H1 (cell line): ENCODE measurements at regions not wholly inside any gene's neighbourhood (a gene's known extent, or its start where the extent isn't known, plus 50 kb on each side); places are given as distances from the start of the nearest gene placed in this dataset.

Source experiments
- CREB1 ChIP-seq: IDR thresholded peaks from 2 replicates; pipeline ENCODE4 v1.6.1; 2012; ENCODE audit warnings: inconsistent platforms
- GABPA ChIP-seq: IDR thresholded peaks from 2 replicates; pipeline ENCODE4 v1.6.1; 2011; ENCODE audit warnings: mild to moderate bottlenecking, low read length, moderate library complexity, borderline replicate concordance; ENCODE audit not compliant: insufficient read depth
- KDM4A ChIP-seq: IDR thresholded peaks from one replicate; pipeline ENCODE4 v1.7.1; 2012; ENCODE audit warnings: low read depth, mild to moderate bottlenecking, moderate library complexity, low read length, inconsistent platforms; ENCODE audit not compliant: severe bottlenecking
- RFX5 ChIP-seq: IDR thresholded peaks from 2 replicates; pipeline ENCODE4 v1.6.1; 2011; ENCODE audit warnings: low read depth, low read length, improper control_type of control experiment, borderline replicate concordance
- TAF1 ChIP-seq: IDR thresholded peaks from 2 replicates; pipeline ENCODE4 v1.6.1; 2011; ENCODE audit warnings: mild to moderate bottlenecking, low read depth, low read length

DNA sequence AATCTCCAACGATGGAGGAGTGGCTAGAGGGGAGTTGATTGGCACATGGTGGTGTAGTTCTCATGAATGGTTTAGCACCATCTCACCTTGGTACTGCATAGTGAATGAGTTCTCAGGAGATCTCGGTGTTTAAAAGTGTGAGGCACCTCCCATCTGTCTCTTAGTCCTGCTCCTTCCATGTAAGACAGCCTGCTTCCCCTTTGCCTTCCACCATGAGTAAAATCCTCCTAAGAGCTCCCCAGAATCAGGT lies 428.8 kb upstream of the MAF start (continued):
- TF ChIP-seq GABPA (no peak), TAF1 (no peak), CREB1 (no peak), KDM4A (no peak), RFX5 (no peak)
